ENCODE measurements at regions not wholly inside any gene's neighbourhood (a gene's known extent, or its start where the extent isn't known, plus 50 kb on each side); places are given as distances from the start of the nearest gene placed in this dataset.

- WGBS (ENCODE audit: insufficient coverage, low coverage, missing lambda C conversion rate): 0% methylated on average over 6 of the region's 6 CpGs
- no peak for ATAC-seq
- no peak for TF ChIP-seq CREM (IDR thresholded peaks at IDR 0.05; ENCODE audit: low read depth)
- TF ChIP-seq ZBTB8A (IDR thresholded peaks at IDR 0.05; ENCODE audit: partially characterized antibody): no peak
- TF ChIP-seq, protein P1, sequence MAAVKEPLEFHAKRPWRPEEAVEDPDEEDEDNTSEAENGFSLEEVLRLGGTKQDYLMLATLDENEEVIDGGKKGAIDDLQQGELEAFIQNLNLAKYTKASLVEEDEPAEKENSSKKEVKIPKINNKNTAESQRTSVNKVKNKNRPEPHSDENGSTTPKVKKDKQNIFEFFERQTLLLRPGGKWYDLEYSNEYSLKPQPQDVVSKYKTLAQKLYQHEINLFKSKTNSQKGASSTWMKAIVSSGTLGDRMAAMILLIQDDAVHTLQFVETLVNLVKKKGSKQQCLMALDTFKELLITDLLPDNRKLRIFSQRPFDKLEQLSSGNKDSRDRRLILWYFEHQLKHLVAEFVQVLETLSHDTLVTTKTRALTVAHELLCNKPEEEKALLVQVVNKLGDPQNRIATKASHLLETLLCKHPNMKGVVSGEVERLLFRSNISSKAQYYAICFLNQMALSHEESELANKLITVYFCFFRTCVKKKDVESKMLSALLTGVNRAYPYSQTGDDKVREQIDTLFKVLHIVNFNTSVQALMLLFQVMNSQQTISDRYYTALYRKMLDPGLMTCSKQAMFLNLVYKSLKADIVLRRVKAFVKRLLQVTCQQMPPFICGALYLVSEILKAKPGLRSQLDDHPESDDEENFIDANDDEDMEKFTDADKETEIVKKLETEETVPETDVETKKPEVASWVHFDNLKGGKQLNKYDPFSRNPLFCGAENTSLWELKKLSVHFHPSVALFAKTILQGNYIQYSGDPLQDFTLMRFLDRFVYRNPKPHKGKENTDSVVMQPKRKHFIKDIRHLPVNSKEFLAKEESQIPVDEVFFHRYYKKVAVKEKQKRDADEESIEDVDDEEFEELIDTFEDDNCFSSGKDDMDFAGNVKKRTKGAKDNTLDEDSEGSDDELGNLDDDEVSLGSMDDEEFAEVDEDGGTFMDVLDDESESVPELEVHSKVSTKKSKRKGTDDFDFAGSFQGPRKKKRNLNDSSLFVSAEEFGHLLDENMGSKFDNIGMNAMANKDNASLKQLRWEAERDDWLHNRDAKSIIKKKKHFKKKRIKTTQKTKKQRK (IDR thresholded peaks at IDR 0.05; ENCODE audit: borderline replicate concordance, low read depth, low read length): no peak
- no peak for TF ChIP-seq RBM39 (optimal IDR thresholded peaks at IDR 0.05; ENCODE audit: low read depth, low read length)
- TF ChIP-seq YBX1 (IDR thresholded peaks at IDR 0.05): no peak
- TF ChIP-seq ETV1 (tag; conservative IDR thresholded peaks at IDR 0.05; ENCODE audit: low read depth): no peak
- no peak for TF ChIP-seq TARDBP (IDR thresholded peaks at IDR 0.05)
- no peak for TF ChIP-seq MECOM (CRISPR knock-in tag; IDR thresholded peaks at IDR 0.05)
- TF ChIP-seq, protein P2, sequence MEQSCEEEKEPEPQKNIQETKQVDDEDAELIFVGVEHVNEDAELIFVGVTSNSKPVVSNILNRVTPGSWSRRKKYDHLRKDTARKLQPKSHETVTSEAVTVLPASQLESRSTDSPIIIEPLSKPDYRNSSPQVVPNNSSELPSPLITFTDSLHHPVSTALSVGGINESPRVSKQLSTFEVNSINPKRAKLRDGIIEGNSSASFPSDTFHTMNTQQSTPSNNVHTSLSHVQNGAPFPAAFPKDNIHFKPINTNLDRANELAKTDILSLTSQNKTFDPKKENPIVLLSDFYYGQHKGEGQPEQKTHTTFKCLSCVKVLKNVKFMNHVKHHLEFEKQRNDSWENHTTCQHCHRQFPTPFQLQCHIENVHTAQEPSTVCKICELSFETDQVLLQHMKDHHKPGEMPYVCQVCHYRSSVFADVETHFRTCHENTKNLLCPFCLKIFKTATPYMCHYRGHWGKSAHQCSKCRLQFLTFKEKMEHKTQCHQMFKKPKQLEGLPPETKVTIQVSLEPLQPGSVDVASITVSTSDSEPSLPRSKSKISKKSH (CRISPR knock-in tag; IDR thresholded peaks at IDR 0.05): no peak
These were observed 88.1 kb upstream of the ADAMTSL1 start for GRCh38 chr9:18385696-18386490.

More at GRCh38 chr9:18385696-18386490, 88.1 kb upstream of the ADAMTSL1 start:
- Histone ChIP-seq H3K4me3 (no peak overlapping the region), H3K27me3 (ENCODE audit: control insufficient read depth in 2 of 2, insufficient read depth in 2 of 2, low read length in 2 of 2) (no peaks in the 10 kb centered on the region), H3K36me3 (ENCODE audit: control insufficient read depth, insufficient read depth, low read length) (no peaks in the 10 kb centered on the region), H3K79me2 (ENCODE audit: control insufficient read depth, insufficient read depth, low read length) (no peaks in the 10 kb centered on the region), H3K9me1 (ENCODE audit: control insufficient read depth, insufficient read depth, low read length) (no peaks in the 10 kb centered on the region), H2AFZ (ENCODE audit: low read depth, low read length) (no peak overlapping the region), H4K20me1 (replicated peaks; ENCODE audit: control insufficient read depth, insufficient read depth, low read length) (no peaks in the 10 kb centered on the region), H3K9ac (ENCODE audit: insufficient read depth in 1 of 2, low read depth in 2 of 2, low read length in 2 of 2) (no peak overlapping the region), H3K4me2 (ENCODE audit: insufficient read depth, low read length) (no peak overlapping the region), H3K27ac (ENCODE audit: extremely low read depth, low read depth, low read length) (no peak overlapping the region), H3K4me1 (replicated peaks in 1 of 2; ENCODE audit: control insufficient read depth in 2 of 2, insufficient read depth in 2 of 2, low read length in 2 of 2) (no peaks in the 10 kb centered on the region), H3K9me3 (replicated peaks; ENCODE audit: control insufficient read depth, insufficient read depth, low read depth, low read length) (no peaks in the 10 kb centered on the region)
- ChIA-PET POLR2A (no interaction called here), CTCF (ENCODE audit: low intra/inter-chr PET ratio) (no interaction called here)
- in situ Hi-C loops (cut with MboI) (no loop called here), intact Hi-C loops (cut with micrococcal nuclease) (no loop called here)
- no TSS peak for BruUV-seq (replicated peaks)
- FAIRE-seq (no peak), DNase-seq (ENCODE audit: extremely low read depth in 1 of 4, low spot score in 3 of 4) (no peak)

All from K562 (cell line).